ENCODE measurements at regions not wholly inside any gene's neighbourhood (a gene's known extent, or its start where the extent isn't known, plus 50 kb on each side); places are given as distances from the start of the nearest gene placed in this dataset.

DNA sequence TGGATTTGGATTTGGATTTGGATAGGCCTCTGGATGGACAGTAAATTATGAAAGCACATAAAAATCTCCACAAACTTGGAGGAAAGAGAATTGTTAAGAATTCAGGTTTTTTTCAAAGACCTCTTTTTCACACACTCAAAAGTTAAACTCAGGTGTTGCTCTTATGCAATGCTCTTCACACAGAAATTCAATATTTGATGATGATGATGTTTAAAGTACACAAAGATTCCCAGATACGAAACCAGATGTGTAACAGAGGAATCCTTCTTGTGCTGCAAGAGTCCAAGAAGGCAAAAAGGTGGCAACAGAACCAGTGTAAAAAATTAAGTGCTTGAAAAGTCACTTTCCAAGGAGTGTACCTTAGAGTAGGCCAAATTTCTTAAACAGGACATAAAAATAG is 75.8 kb upstream of the SPATS2L start:
- Histone ChIP-seq H4K20me1 (ENCODE audit: insufficient read depth, low read length) (no peaks in the 10 kb centered on the region), H3K4me3 (ENCODE audit: low read depth, low read length, poor library complexity, severe bottlenecking) (no peak overlapping the region), H3K79me2 (ENCODE audit: insufficient read depth, low read length) (no peaks in the 10 kb centered on the region), H3K9ac (ENCODE audit: low read length) (no peak overlapping the region), H2AFZ (ENCODE audit: low read length) (no peak overlapping the region), H3K36me3 (ENCODE audit: insufficient read depth, low read length) (no peaks in the 10 kb centered on the region), H3K27ac (ENCODE audit: low read depth, low read length, poor library complexity, severe bottlenecking) (no peak overlapping the region), H3K27me3 (ENCODE audit: insufficient read depth, low read length) (no peaks in the 10 kb centered on the region), H3K9me3 (ENCODE audit: low read length) (no peaks in the 10 kb centered on the region), H3F3A (ENCODE audit: insufficient read depth, low read length) (no peaks in the 10 kb centered on the region), H3K4me1 (ENCODE audit: insufficient read depth, low read length, severe bottlenecking) (no peaks in the 10 kb centered on the region), H3K9me2 (ENCODE audit: low read depth, low read length) (no peaks in the 10 kb centered on the region), H3K4me2 (ENCODE audit: low read length) (no peak overlapping the region)
- TF ChIP-seq, protein P1, sequence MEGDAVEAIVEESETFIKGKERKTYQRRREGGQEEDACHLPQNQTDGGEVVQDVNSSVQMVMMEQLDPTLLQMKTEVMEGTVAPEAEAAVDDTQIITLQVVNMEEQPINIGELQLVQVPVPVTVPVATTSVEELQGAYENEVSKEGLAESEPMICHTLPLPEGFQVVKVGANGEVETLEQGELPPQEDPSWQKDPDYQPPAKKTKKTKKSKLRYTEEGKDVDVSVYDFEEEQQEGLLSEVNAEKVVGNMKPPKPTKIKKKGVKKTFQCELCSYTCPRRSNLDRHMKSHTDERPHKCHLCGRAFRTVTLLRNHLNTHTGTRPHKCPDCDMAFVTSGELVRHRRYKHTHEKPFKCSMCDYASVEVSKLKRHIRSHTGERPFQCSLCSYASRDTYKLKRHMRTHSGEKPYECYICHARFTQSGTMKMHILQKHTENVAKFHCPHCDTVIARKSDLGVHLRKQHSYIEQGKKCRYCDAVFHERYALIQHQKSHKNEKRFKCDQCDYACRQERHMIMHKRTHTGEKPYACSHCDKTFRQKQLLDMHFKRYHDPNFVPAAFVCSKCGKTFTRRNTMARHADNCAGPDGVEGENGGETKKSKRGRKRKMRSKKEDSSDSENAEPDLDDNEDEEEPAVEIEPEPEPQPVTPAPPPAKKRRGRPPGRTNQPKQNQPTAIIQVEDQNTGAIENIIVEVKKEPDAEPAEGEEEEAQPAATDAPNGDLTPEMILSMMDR (IDR thresholded peaks at IDR 0.05; ENCODE audit: low read length), result no peak
- TF ChIP-seq EZH2 (IDR thresholded peaks at IDR 0.05; ENCODE audit: borderline replicate concordance, low read length), result no peak

DNA sequence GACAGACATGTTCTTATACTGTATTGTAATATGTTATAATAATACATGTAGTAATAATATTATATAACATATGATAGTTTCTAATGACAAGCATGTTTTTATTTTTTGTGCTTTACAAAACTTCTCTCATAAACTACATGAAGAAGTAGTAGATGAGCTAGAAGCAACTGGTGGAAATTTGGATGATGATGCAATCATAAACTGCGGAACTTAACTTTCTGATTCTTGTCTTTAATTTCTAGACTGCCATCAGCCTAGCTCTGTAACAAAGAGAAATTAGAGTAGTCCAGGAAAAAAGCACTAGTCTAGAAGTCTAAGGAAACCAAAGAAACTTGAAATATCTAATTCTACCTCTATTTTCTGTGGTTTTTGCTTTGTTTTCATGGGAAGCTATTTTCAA is 71.0 kb upstream of the SPATS2L start:
- H3K9me3 ChIP-seq (ENCODE audit: low read length), result no peaks in the 10 kb centered on the region
- no peaks in the 10 kb centered on the region for H3K79me2 ChIP-seq (ENCODE audit: insufficient read depth, low read length)
- H2AFZ ChIP-seq (ENCODE audit: low read length), result no peak overlapping the region
- no peak overlapping the region for H3K9ac ChIP-seq (ENCODE audit: low read length)
- H3K4me2 ChIP-seq (ENCODE audit: low read length), result no peak overlapping the region
- no peaks in the 10 kb centered on the region for H3K4me1 ChIP-seq (ENCODE audit: insufficient read depth, low read length, severe bottlenecking)
- no peaks in the 10 kb centered on the region for H3K9me2 ChIP-seq (ENCODE audit: low read depth, low read length)
- H3K4me3 ChIP-seq (ENCODE audit: low read depth, low read length, poor library complexity, severe bottlenecking), result no peak overlapping the region
- H4K20me1 ChIP-seq (ENCODE audit: insufficient read depth, low read length), result no peaks in the 10 kb centered on the region
- H3F3A ChIP-seq (ENCODE audit: insufficient read depth, low read length), result no peaks in the 10 kb centered on the region
- no peaks in the 10 kb centered on the region for H3K27me3 ChIP-seq (ENCODE audit: insufficient read depth, low read length)
- no peak overlapping the region for H3K27ac ChIP-seq (ENCODE audit: low read depth, low read length, poor library complexity, severe bottlenecking)
- H3K36me3 ChIP-seq (ENCODE audit: insufficient read depth, low read length), result no peaks in the 10 kb centered on the region
- no peak for TF ChIP-seq EZH2 (IDR thresholded peaks at IDR 0.05; ENCODE audit: borderline replicate concordance, low read length)
- TF ChIP-seq, protein P1 (IDR thresholded peaks at IDR 0.05; ENCODE audit: low read length), result no peak

- Histone ChIP-seq H3K4me3 (ENCODE audit: low read depth, low read length, poor library complexity, severe bottlenecking) (no peak overlapping the region), H3K4me2 (ENCODE audit: low read length) (no peak overlapping the region), H3K36me3 (ENCODE audit: insufficient read depth, low read length) (no peaks in the 10 kb centered on the region), H3K27ac (ENCODE audit: low read depth, low read length, poor library complexity, severe bottlenecking) (no peak overlapping the region), H3K27me3 (ENCODE audit: insufficient read depth, low read length) (no peaks in the 10 kb centered on the region), H2AFZ (ENCODE audit: low read length) (no peak overlapping the region), H3K4me1 (ENCODE audit: insufficient read depth, low read length, severe bottlenecking) (no peaks in the 10 kb centered on the region), H3K9me2 (ENCODE audit: low read depth, low read length) (no peaks in the 10 kb centered on the region), H3K9me3 (ENCODE audit: low read length) (no peaks in the 10 kb centered on the region), H3F3A (ENCODE audit: insufficient read depth, low read length) (no peaks in the 10 kb centered on the region), H3K9ac (ENCODE audit: low read length) (no peak overlapping the region), H4K20me1 (ENCODE audit: insufficient read depth, low read length) (no peaks in the 10 kb centered on the region), H3K79me2 (ENCODE audit: insufficient read depth, low read length) (no peaks in the 10 kb centered on the region)
- TF ChIP-seq, protein P1 (IDR thresholded peaks at IDR 0.05; ENCODE audit: low read length), result no peak
- no peak for TF ChIP-seq EZH2 (IDR thresholded peaks at IDR 0.05; ENCODE audit: borderline replicate concordance, low read length)
These were observed 67.3 kb upstream of the SPATS2L start for GRCh38 chr2:200239216-200239615.

All from OCI-LY1 (cell line).